OCI-LY1 (cell line): ENCODE measurements at regions not wholly inside any gene's neighbourhood (a gene's known extent, or its start where the extent isn't known, plus 50 kb on each side); places are given as distances from the start of the nearest gene placed in this dataset.

Experiments used
- H2AFZ ChIP-seq: fragments of 200-600 bp; sonication (generic), shearing (Covaris generic); 2 replicates; pipeline ENCODE4 v1.6.0; 2014; ENCODE audit warnings: antibody characterized with exemption, mild to moderate bottlenecking, low read length
- H3F3A ChIP-seq: fragments of 200-600 bp; sonication (generic), shearing (Covaris generic); 2 replicates; pipeline ENCODE4 v1.6.0; 2014; ENCODE audit warnings: mild to moderate bottlenecking, antibody characterized with exemption, low read length, moderate library complexity; ENCODE audit not compliant: insufficient read depth
- H3K27ac ChIP-seq: fragments of 200-600 bp; sonication (generic); 2 replicates; pipeline ENCODE4 v1.5.1; 2014; ENCODE audit warnings: low read length, mixed run types, mild to moderate bottlenecking, low read depth; ENCODE audit not compliant: poor library complexity, severe bottlenecking
- H3K27me3 ChIP-seq: fragments of 200-600 bp; sonication (generic); 2 replicates; pipeline ENCODE4 v1.6.0; 2014; ENCODE audit warnings: antibody characterized with exemption, mild to moderate bottlenecking, low read length, moderate library complexity; ENCODE audit not compliant: insufficient read depth
- H3K36me3 ChIP-seq: fragments of 200-600 bp; sonication (generic); 2 replicates; pipeline ENCODE4 v1.6.1; 2014; ENCODE audit warnings: mild to moderate bottlenecking, antibody characterized with exemption, low read length, moderate library complexity, mixed read lengths; ENCODE audit not compliant: insufficient read depth
- H3K4me1 ChIP-seq: fragments of 200-600 bp; sonication (generic); 2 replicates; pipeline ENCODE4 v1.5.1; 2014; ENCODE audit warnings: mild to moderate bottlenecking, low read length, moderate library complexity; ENCODE audit not compliant: insufficient read depth, severe bottlenecking
- H3K4me2 ChIP-seq: fragments of 200-600 bp; sonication (generic), shearing (Covaris generic); 2 replicates; pipeline ENCODE4 v1.6.1; 2014; ENCODE audit warnings: low read length
- H3K4me3 ChIP-seq: fragments of 200-600 bp; sonication (generic); 2 replicates; pipeline ENCODE4 v1.5.1; 2014; ENCODE audit warnings: low read length, low read depth, mild to moderate bottlenecking, mixed read lengths; ENCODE audit not compliant: poor library complexity, severe bottlenecking
- H3K79me2 ChIP-seq: fragments of 200-600 bp; shearing (Covaris generic); 2 replicates; pipeline ENCODE4 v1.6.1; 2016; ENCODE audit warnings: mixed run types, low read length, mixed read lengths; ENCODE audit not compliant: insufficient read depth
- H3K9ac ChIP-seq: fragments of 200-600 bp; sonication (generic), shearing (Covaris generic); 2 replicates; pipeline ENCODE4 v1.6.1; 2014; ENCODE audit warnings: mild to moderate bottlenecking, low read length, mixed read lengths
- H3K9me2 ChIP-seq: fragments of 200-600 bp; sonication (generic), shearing (Covaris generic); 2 replicates; pipeline ENCODE4 v1.6.1; 2014; ENCODE audit warnings: low read depth, mild to moderate bottlenecking, low read length, mixed read lengths
- H3K9me3 ChIP-seq: fragments of 200-600 bp; shearing (Covaris generic); 2 replicates; pipeline ENCODE4 v1.6.1; 2014; ENCODE audit warnings: low read length, mixed read lengths
- H4K20me1 ChIP-seq: fragments of 200-600 bp; sonication (generic), shearing (Covaris generic); 2 replicates; pipeline ENCODE4 v1.6.0; 2016; ENCODE audit warnings: mild to moderate bottlenecking, low read length; ENCODE audit not compliant: insufficient read depth
- EZH2 ChIP-seq: fragments of 200-600 bp; sonication (generic), shearing (Covaris generic); IDR thresholded peaks from 2 replicates; pipeline ENCODE4 v1.8.0; 2017; ENCODE audit warnings: borderline replicate concordance, mixed run types, mild to moderate bottlenecking, antibody characterized with exemption, low read length, moderate library complexity, mixed read lengths
- TF ChIP-seq, protein P1 (sequence below): fragments of 200-600 bp; sonication (generic), shearing (Covaris generic); IDR thresholded peaks from 2 replicates; pipeline ENCODE4 v1.5.1; 2017; ENCODE audit warnings: mild to moderate bottlenecking, antibody characterized with exemption, low read length, moderate library complexity, mixed read lengths

DNA sequence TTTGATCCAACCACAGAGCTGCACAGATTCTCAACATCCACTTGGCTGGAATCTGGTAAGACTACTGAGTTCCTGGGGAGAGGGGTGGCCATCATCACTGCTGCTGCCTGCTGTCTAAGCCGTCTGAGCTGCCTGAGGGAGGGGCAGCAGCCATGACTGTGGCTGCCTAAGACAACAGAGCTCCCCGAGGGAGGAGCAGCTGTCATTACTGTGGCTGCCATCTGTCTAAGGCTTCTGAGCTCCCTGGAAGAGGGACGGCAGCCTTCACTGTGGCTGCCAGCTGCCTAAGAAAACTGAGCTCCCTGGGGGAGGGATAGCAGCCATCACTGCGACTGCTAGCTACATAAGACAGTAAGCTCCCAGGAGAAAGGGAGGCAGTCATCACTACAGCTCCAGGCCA, 584.4 kb downstream of the NR4A2 start:
- no peak for TF ChIP-seq EZH2
- TF ChIP-seq, protein P1, sequence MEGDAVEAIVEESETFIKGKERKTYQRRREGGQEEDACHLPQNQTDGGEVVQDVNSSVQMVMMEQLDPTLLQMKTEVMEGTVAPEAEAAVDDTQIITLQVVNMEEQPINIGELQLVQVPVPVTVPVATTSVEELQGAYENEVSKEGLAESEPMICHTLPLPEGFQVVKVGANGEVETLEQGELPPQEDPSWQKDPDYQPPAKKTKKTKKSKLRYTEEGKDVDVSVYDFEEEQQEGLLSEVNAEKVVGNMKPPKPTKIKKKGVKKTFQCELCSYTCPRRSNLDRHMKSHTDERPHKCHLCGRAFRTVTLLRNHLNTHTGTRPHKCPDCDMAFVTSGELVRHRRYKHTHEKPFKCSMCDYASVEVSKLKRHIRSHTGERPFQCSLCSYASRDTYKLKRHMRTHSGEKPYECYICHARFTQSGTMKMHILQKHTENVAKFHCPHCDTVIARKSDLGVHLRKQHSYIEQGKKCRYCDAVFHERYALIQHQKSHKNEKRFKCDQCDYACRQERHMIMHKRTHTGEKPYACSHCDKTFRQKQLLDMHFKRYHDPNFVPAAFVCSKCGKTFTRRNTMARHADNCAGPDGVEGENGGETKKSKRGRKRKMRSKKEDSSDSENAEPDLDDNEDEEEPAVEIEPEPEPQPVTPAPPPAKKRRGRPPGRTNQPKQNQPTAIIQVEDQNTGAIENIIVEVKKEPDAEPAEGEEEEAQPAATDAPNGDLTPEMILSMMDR = no peak
- Histone ChIP-seq H3K4me2 (no peak overlapping the region), H3K4me1 (no peaks in the 10 kb centered on the region), H3K9me2 (no peaks in the 10 kb centered on the region), H3K36me3 (no peaks in the 10 kb centered on the region), H2AFZ (no peak overlapping the region), H3K27me3 (no peaks in the 10 kb centered on the region), H3F3A (no peaks in the 10 kb centered on the region), H3K9me3 (no peaks in the 10 kb centered on the region), H4K20me1 (no peaks in the 10 kb centered on the region), H3K4me3 (no peak overlapping the region), H3K9ac (no peak overlapping the region), H3K79me2 (no peaks in the 10 kb centered on the region), H3K27ac (no peak overlapping the region)

DNA sequence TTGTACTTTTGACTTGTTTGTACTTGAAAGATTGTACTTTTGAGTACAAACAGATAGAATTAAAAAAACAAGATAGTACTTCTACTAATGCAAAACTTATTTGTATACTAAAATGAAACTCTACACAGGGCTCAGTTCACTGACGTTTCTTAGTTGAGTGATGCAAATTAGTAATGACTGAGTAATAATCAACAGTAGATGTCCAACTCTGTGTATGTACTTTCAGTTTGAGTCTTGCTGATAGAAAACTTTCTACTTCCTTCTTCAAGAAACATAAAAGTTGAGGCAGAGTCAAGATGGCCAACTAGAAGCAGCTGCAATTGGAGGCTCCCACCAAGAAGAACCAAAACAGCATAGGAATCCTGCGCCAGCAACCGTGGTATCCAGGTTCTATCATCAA, 585.0 kb downstream of the NR4A2 start:
- no peak overlapping the region for H3K4me3 ChIP-seq
- no peak overlapping the region for H3K4me2 ChIP-seq
- no peak overlapping the region for H3K9ac ChIP-seq
- H3K27me3 ChIP-seq = no peaks in the 10 kb centered on the region
- no peaks in the 10 kb centered on the region for H3K79me2 ChIP-seq
- no peaks in the 10 kb centered on the region for H3K9me2 ChIP-seq
- no peaks in the 10 kb centered on the region for H3K4me1 ChIP-seq
- no peaks in the 10 kb centered on the region for H3K9me3 ChIP-seq
- TF ChIP-seq EZH2 = no peak
- TF ChIP-seq, protein P1 = no peak
- H3K27ac ChIP-seq = no peak overlapping the region
- H2AFZ ChIP-seq = no peak overlapping the region
- no peaks in the 10 kb centered on the region for H4K20me1 ChIP-seq
- H3K36me3 ChIP-seq = no peaks in the 10 kb centered on the region
- no peaks in the 10 kb centered on the region for H3F3A ChIP-seq

DNA sequence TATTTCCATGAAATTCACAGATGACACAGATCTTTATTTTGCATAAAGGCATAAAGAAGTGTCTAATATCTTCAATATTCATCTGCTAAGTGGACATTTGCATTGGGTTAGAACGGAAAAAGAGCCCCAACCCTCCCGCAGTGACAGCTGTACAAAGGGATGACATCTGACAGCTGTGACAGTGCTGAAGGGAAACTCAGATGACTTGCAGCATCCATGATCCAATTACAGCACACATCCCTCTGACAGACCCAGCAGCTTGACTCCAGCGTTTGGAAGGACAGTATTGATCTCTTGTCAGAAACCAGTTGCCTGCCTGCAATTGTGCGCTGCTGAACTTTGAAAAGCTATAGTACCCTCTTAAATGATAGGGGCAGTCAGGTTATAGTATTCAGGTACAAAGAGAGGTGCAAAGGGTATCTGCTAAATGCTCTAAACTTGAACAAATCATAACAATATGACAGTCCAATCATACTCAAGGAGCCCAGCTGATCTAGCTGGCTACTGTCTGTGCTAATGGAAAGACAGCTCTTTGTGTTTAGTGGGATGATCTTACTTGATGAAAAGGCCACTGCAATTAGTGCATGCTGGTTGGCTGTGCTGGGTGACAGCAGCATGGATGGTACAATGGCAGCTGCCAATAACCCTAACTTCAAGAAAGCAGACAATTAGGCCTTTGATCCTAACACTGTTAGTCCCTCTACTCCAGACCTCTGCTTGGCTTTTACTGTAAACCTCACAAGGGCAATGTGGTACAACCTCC, 599.2 kb downstream of the NR4A2 start:
- H3K9me3 ChIP-seq = no peaks in the 10 kb centered on the region
- no peaks in the 10 kb centered on the region for H3F3A ChIP-seq
- no peaks in the 10 kb centered on the region for H3K9me2 ChIP-seq
- H2AFZ ChIP-seq = no peak overlapping the region
- H3K4me3 ChIP-seq = no peak overlapping the region
- no peak overlapping the region for H3K27ac ChIP-seq
- H3K4me2 ChIP-seq = no peak overlapping the region
- no peaks in the 10 kb centered on the region for H3K36me3 ChIP-seq
- H3K4me1 ChIP-seq = no peaks in the 10 kb centered on the region
- H3K9ac ChIP-seq = no peak overlapping the region
- H4K20me1 ChIP-seq = no peaks in the 10 kb centered on the region
- TF ChIP-seq, protein P1 = no peak
- no peak for TF ChIP-seq EZH2
- no peaks in the 10 kb centered on the region for H3K79me2 ChIP-seq
- no peaks in the 10 kb centered on the region for H3K27me3 ChIP-seq
